ENCODE measurements at regions not wholly inside any gene's neighbourhood (a gene's known extent, or its start where the extent isn't known, plus 50 kb on each side); places are given as distances from the start of the nearest gene placed in this dataset.

DNA sequence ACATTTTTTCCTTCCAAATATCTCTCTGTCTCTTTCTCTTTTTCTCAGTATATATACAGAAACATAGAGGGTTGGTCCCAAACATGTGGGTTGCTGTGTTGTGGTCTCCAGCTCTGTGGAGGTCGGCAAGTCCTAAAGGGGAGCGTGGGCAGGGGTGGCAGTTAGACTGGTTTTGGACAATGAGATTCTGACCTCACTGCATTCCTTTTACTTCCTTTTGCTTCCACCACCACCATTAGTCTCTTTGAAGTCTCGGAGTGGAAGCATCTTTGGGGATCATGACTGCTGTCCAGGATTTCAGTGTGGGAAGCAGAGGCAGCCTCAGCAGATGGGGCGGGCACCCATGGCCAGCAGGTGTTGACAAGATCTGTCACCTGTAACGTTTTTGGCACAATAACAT, 1091.8 kb downstream of the RAPGEF2 start:
- no peak for TF ChIP-seq POLR2A (IDR thresholded peaks at IDR 0.05)
- TF ChIP-seq CTCF (IDR thresholded peaks at IDR 0.05): no peak
- TF ChIP-seq POLR2AphosphoS5 (IDR thresholded peaks at IDR 0.05): no peak
